A549 (cell line): ENCODE measurements at regions not wholly inside any gene's neighbourhood (a gene's known extent, or its start where the extent isn't known, plus 50 kb on each side); places are given as distances from the start of the nearest gene placed in this dataset.

Experiments
- ATAC-seq, 2 experiments: fragments of 200-7000 bp in 1 of 2; fragments of >200 bp in 1 of 2; cut with Nextera tagmentation in 1 of 2; cut with Tn5 transposase in 1 of 2; 3 replicates each; pipeline versions ENCODE4 v1.8.0 to v1.9.1; 2018 to 2020; ENCODE audit warnings: mild to moderate bottlenecking in 1 of 2, moderate library complexity in 1 of 2
- CTCF ChIA-PET: fragments of 300-600 bp; sonication (Branson Sonifier 250); formaldehyde crosslinking; extraction: SDS; loops from one replicate; lab custom pipeline; 2021; ENCODE audit warnings: antibody characterized with exemption, inconsistent platforms; lab: Yijun Ruan, JAX
- POLR2A ChIA-PET: fragments of 350-600 bp; formaldehyde crosslinking; extraction: SDS; loops from one replicate; lab custom pipeline; 2021; ENCODE audit warnings: antibody characterized with exemption, inconsistent platforms; lab: Yijun Ruan, JAX
- DNase-seq, 2 experiments: peaks; one replicate each; pipeline versions ENCODE4 v3.0.0 to v3.0.0-alpha.2; 2011 to 2016; ENCODE audit warnings: low read depth in 1 of 2, low spot score in 1 of 2
- FAIRE-seq: peaks from 2 replicates; lab custom pipeline; 2011; peaks lifted over from hg19 to GRCh38; lab: Jason Lieb, UNC
- H3K27ac ChIP-seq, 2 experiments: fragments of >200 bp; sonication (Bioruptor Twin); formaldehyde crosslinking; 3 replicates each; pipeline ENCODE4 v1.5.1; 2016 to 2017
- H3K4me1 ChIP-seq: fragments of >200 bp; sonication (Bioruptor Twin); formaldehyde crosslinking; 3 replicates; pipeline ENCODE4 v1.6.1; 2016
- H3K4me2 ChIP-seq: fragments of >200 bp; sonication (Bioruptor Twin); formaldehyde crosslinking; 3 replicates; pipeline ENCODE4 v1.6.1; 2016
- H3K4me3 ChIP-seq: fragments of >200 bp; sonication (Bioruptor Twin); formaldehyde crosslinking; 3 replicates; pipeline ENCODE4 v1.5.1; 2016
- H3K9me3 ChIP-seq: fragments of >200 bp; sonication (Bioruptor Twin); formaldehyde crosslinking; 3 replicates; pipeline ENCODE4 v1.6.1; 2016
- ATOH8 ChIP-seq: fragments of 250-450 bp; sonication (Bioruptor Pico); IDR thresholded peaks from 2 replicates; pipeline ENCODE4 v1.5.0; 2020; ENCODE audit warnings: low read depth, mild to moderate bottlenecking, moderate library complexity
- BCL3 ChIP-seq: fragments of >200 bp; sonication (Bioruptor Twin); formaldehyde crosslinking; IDR thresholded peaks from 3 replicates; pipeline ENCODE4 v1.6.1; 2016
- CBX2 ChIP-seq: fragments of 200-600 bp; sonication (generic); IDR thresholded peaks from 2 replicates; pipeline ENCODE4 v1.6.1; 2016; ENCODE audit warnings: low read depth, mild to moderate bottlenecking, borderline replicate concordance
- EHF ChIP-seq: fragments of 250-450 bp; sonication (Bioruptor Pico); IDR thresholded peaks from 2 replicates; pipeline ENCODE4 v1.5.0; 2020; ENCODE audit warnings: mild to moderate bottlenecking
- ELK1 ChIP-seq: fragments of 150-350 bp; IDR thresholded peaks from 2 replicates; pipeline ENCODE4 v1.6.1; 2014; ENCODE audit warnings: low read depth, mild to moderate bottlenecking, low read length
- EP300 ChIP-seq, 2 experiments: fragments of >200 bp; sonication (Bioruptor Twin); formaldehyde crosslinking; IDR thresholded peaks; 2 replicates in 1 of 2; 3 replicates in 1 of 2; pipeline ENCODE4 v1.6.1; 2016 to 2017
- ESRRA ChIP-seq: fragments of 150-350 bp; IDR thresholded peaks from 2 replicates; pipeline ENCODE4 v1.6.1; 2014; ENCODE audit warnings: mild to moderate bottlenecking, low read length, borderline replicate concordance
- FOSB ChIP-seq: fragments of 250-450 bp; sonication (Bioruptor Pico); IDR thresholded peaks from 2 replicates; pipeline ENCODE4 v1.5.0; 2020; ENCODE audit warnings: mild to moderate bottlenecking, moderate library complexity
- FOSL2 ChIP-seq, 2 experiments: fragments of 450-650 bp in 1 of 2; fragments of >200 bp in 1 of 2; sonication (Bioruptor Twin) in 1 of 2; formaldehyde crosslinking; IDR thresholded peaks; 2 replicates each; pipeline versions ENCODE4 v1.5.0 to v1.6.1; 2016 to 2020; ENCODE audit warnings: mild to moderate bottlenecking in 1 of 2, moderate library complexity in 1 of 2
- HES2 ChIP-seq: fragments of >200 bp; sonication (Bioruptor Twin); formaldehyde crosslinking; IDR thresholded peaks from 2 replicates; pipeline ENCODE4 v1.6.1; 2016
- HMGXB4 ChIP-seq: fragments of 250-450 bp; sonication (Bioruptor Pico); IDR thresholded peaks from 2 replicates; pipeline ENCODE4 v1.5.0; 2021; ENCODE audit warnings: mild to moderate bottlenecking, moderate library complexity, borderline replicate concordance
- HOXA7 ChIP-seq: fragments of 250-450 bp; sonication (Bioruptor Pico); IDR thresholded peaks from 2 replicates; pipeline ENCODE4 v1.5.0; 2020; ENCODE audit warnings: mild to moderate bottlenecking, moderate library complexity
- JUN ChIP-seq, 2 experiments: fragments of >200 bp; sonication (Bioruptor Twin); formaldehyde crosslinking; IDR thresholded peaks; 2 replicates in 1 of 2; 3 replicates in 1 of 2; pipeline ENCODE4 v1.6.1; 2016 to 2017
- MAFK ChIP-seq: fragments of 450-650 bp; IDR thresholded peaks from 2 replicates; pipeline ENCODE4 v1.6.1; 2014; ENCODE audit not compliant: partially characterized antibody
- NPAS2 ChIP-seq: fragments of 250-450 bp; sonication (Bioruptor Pico); IDR thresholded peaks from 2 replicates; pipeline ENCODE4 v1.8.0; 2022; ENCODE audit warnings: mild to moderate bottlenecking, moderate library complexity, borderline replicate concordance
- PHF8 ChIP-seq: fragments of 200-600 bp; sonication (generic); IDR thresholded peaks from 2 replicates; pipeline ENCODE4 v1.6.1; 2016; ENCODE audit warnings: low read depth, mild to moderate bottlenecking, antibody characterized with exemption, moderate library complexity, borderline replicate concordance
- POLR2A ChIP-seq: IDR thresholded peaks from 2 replicates; pipeline ENCODE4 v1.6.1; 2012; ENCODE audit warnings: mild to moderate bottlenecking, low read length
- POLR2AphosphoS2 ChIP-seq: conservative IDR thresholded peaks from 2 replicates; pipeline ENCODE4 v1.6.1; 2012; ENCODE audit warnings: low read length, improper control_type of control experiment, inconsistent platforms
- RAD21 ChIP-seq, 2 experiments: fragments of >200 bp in 1 of 2; sonication (Bioruptor Twin) in 1 of 2; formaldehyde crosslinking in 1 of 2; IDR thresholded peaks in 1 of 2; conservative IDR thresholded peaks in 1 of 2; 2 replicates in 1 of 2; 3 replicates in 1 of 2; pipeline ENCODE4 v1.6.1; 2012 to 2018; ENCODE audit warnings: inconsistent platforms in 1 of 2
- RARB ChIP-seq: fragments of 250-450 bp; sonication (Bioruptor Pico); IDR thresholded peaks from 2 replicates; pipeline ENCODE4 v1.8.0; 2021; ENCODE audit warnings: mild to moderate bottlenecking, moderate library complexity
- RNF2 ChIP-seq: fragments of 200-600 bp; sonication (generic); IDR thresholded peaks from 2 replicates; pipeline ENCODE4 v1.6.1; 2016; ENCODE audit warnings: low read depth, mild to moderate bottlenecking, antibody characterized with exemption, moderate library complexity, borderline replicate concordance
- SREBF2 ChIP-seq: fragments of 450-650 bp; IDR thresholded peaks from 2 replicates; pipeline ENCODE4 v1.6.1; 2014; ENCODE audit warnings: mild to moderate bottlenecking, moderate library complexity
- TP53 ChIP-seq: fragments of 250-450 bp; sonication (Bioruptor Pico); IDR thresholded peaks from 2 replicates; pipeline ENCODE4 v1.5.0; 2021; ENCODE audit warnings: mild to moderate bottlenecking, moderate library complexity
- USF2 ChIP-seq: fragments of 450-650 bp; IDR thresholded peaks from 2 replicates; pipeline ENCODE4 v1.6.1; 2014; ENCODE audit warnings: antibody characterized with exemption
- ZNF302 ChIP-seq: fragments of 250-450 bp; sonication (Bioruptor Pico); IDR thresholded peaks from 2 replicates; pipeline ENCODE4 v1.9.0; 2021; ENCODE audit warnings: inconsistent platforms, mild to moderate bottlenecking, moderate library complexity
- WGBS: methylation state at CpG from one replicate; pipeline ENCODE4 v1.1.6; 2017; ENCODE audit errors: missing lambda C conversion rate; 5-methylcytosine and 5-hydroxymethylcytosine counted together

GRCh38 chr4:71163317-71163716 is 169.9 kb downstream of the DCK start:
- WGBS: 13% methylated on average over 2 of the region's 2 CpGs
- ChIA-PET CTCF (no interaction called here), POLR2A (no interaction called here)
- no peak for TF ChIP-seq EHF (CRISPR knock-in tag)
- no peak for TF ChIP-seq FOSL2 (IDR thresholded peaks at IDR 0.05)
- TF ChIP-seq FOSL2 (CRISPR knock-in tag; IDR thresholded peaks at IDR 0.05): no peak
- no peak for TF ChIP-seq FOSB (CRISPR knock-in tag)
- no peak for TF ChIP-seq USF2
- TF ChIP-seq ATOH8 (CRISPR knock-in tag): no peak
- TF ChIP-seq HOXA7: no peak
- TF ChIP-seq ELK1: no peak
- Histone ChIP-seq H3K4me2 (no peak overlapping the region), H3K27ac (no peak overlapping the region), H3K9me3 (no peaks in the 10 kb centered on the region), H3K4me1 (no peaks in the 10 kb centered on the region), H3K4me3 (no peak overlapping the region)
- no peak for FAIRE-seq
- ATAC-seq: no peak
- DNase-seq: no peak

- no peak overlapping the region for H3K4me3 ChIP-seq
- no peak for FAIRE-seq
- TF ChIP-seq PHF8: no peak
- TF ChIP-seq NPAS2 (CRISPR knock-in tag): no peak
- TF ChIP-seq RNF2: no peak
- no peak for TF ChIP-seq HMGXB4 (CRISPR knock-in tag)
- TF ChIP-seq EP300 (IDR thresholded peaks at IDR 0.05): no peak
- TF ChIP-seq HES2: no peak
- TF ChIP-seq JUN (IDR thresholded peaks at IDR 0.05): no peak
- TF ChIP-seq POLR2AphosphoS2: no peak
- TF ChIP-seq TP53 (CRISPR knock-in tag): no peak
- TF ChIP-seq SREBF2: no peak
- no peak for TF ChIP-seq MAFK
- TF ChIP-seq RARB (CRISPR knock-in tag): no peak
- TF ChIP-seq ESRRA: no peak
- TF ChIP-seq CBX2: no peak
- no peak for TF ChIP-seq RAD21 (conservative IDR thresholded peaks at IDR 0.05 in 1 of 2, IDR thresholded peaks at IDR 0.05 in 1 of 2)
- TF ChIP-seq ZNF302 (CRISPR knock-in tag): no peak
- TF ChIP-seq EHF (CRISPR knock-in tag): no peak
- no peak for TF ChIP-seq BCL3
- TF ChIP-seq ELK1: no peak
- no peak for TF ChIP-seq POLR2A
- DNase-seq: no peak
- ATAC-seq: no peak
- H3K4me2 ChIP-seq: no peak overlapping the region
- H3K27ac ChIP-seq: no peak overlapping the region
- 56% methylated on average over 3 of the region's 3 CpGs for WGBS
- no peaks in the 10 kb centered on the region for H3K9me3 ChIP-seq
- POLR2A ChIA-PET: no interaction called here
- CTCF ChIA-PET: no interaction called here
- H3K4me1 ChIP-seq: no peaks in the 10 kb centered on the region
These were observed 171.7 kb upstream of the SLC4A4 start for GRCh38 chr4:71167083-71167482.
